ENCODE measurements at regions not wholly inside any gene's neighbourhood (a gene's known extent, or its start where the extent isn't known, plus 50 kb on each side); places are given as distances from the start of the nearest gene placed in this dataset.
"Not testable (repeated sequence)": the region's sequence is repeated elsewhere in the genome, so short reads cannot be mapped to it uniquely, and the experiment has no call there.

- DNase-seq: peak in 1 of 2 experiments; percentile 4
These were observed 587.9 kb downstream of the GBE1 start for GRCh38 chr3:81173514-81173913.

DNA sequence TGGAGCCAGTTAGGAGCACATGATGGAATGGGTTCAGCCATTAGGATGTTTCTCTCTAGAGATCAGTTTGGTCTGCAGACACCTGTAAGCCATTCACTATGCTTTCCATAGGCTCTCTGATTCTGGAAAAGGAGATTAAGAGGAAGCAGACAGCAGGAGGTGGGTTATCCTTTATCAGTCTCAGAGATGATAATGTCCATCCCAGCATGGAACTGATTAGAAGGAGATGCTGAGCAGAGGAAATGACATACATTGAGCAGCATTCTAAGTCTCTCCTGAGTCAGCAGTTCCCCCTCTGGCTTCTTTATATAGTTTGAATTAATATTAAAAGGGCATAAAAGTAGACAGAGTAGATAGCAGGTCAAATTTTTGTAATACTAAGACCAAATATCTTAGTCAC lies 591.1 kb downstream of the GBE1 start:
- no peak for DNase-seq

DNA sequence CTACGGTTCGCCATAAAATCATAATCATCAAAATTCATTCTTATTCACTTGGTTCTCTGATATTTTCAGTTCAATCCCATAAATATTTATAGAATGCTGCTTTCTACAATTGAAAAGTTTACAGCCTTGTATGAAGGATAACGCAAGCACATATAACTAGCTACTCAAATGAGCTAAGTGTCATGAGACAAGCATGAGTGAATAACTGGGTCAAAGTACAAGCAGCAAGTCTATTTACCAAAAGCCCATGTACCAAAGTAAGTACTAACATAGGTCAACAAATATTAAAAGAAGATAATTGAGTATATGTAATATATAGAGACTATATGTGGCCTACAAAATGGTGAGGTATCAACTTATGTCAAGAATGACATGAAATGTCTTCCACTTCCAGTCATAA lies 596.6 kb downstream of the GBE1 start:
- DNase-seq: no peak

DNA sequence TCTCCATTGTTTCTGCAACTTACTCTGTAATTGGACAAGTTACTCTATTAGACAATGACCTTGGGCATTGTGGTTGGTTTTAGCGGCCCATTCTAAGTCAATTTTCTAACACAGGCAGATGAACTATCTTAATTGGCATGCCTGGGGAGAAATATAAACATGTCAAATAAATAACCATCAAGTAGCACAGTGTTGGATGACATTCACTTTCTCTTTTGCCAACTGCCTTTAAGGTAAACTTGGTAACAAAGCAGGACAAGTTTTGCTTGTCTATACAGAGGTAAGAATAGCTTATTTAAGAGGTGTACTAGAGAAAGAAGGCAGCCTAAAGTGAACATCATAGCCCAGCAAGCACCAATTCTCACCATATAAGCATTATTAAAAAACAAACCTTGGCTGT lies 599.6 kb downstream of the GBE1 start:
- DNase-seq: no peak

DNA sequence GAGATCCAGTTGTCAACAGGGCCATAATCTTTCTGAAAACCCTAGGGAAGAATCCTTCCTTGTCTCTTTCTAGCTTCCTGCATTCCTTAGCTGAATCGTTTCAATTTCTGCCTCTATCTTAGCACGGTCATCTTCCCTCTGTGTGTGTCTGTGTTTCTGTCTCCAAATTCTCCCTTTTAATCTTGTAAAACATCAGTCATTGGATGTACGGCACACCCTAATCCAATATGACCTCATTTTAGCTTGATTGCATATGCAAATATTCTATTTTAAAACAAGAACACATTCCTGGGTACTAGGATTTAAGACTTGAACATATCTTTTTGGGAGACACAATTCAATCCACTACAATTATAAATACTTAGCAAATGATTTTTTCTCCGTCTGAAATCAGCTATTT lies 600.3 kb downstream of the GBE1 start:
- no peak for DNase-seq

DNA sequence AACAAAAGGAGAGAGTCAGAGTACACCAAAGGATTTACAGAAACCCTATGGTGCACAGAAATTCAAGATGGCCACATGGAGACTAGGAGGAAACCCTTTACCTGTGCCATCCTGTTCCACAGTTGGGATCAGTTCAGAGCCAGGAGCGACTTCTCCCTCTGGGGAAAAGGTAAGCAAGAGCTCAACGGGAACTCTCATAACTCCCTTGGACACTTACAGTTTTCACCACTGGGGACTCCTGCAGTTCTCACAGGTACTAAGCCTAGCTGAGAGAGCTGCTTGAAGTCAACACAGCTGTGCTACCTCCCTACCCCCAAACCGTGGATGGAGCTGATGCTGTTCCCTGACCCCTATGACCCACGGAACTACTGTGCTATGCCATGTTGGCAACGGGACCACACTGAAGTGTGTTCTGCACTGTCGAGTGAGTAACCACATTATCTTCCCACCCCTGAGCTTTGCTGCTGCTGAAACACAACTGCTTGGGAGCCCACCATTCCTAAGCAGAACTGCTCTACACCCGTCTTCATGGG lies 606.8 kb downstream of the GBE1 start:
- DNase-seq: no peak

DNA sequence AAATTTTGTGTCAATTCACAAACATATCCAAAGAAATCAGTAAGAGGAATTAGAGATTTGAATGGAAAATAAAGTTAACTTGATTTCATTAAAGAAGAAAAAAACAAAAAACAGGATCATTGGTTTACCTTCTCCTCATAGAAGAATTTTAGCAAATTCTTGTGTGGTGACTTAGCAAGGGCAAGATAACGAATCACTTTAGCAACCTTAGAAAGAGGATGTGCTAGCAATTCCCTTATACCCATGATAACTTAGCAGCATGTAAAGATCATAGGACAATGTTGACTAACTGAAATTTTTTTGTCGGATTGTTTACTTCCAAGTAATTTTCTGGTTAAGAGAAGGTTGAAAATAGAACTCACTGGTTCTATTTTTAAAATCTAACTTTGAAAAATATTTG lies 609.3 kb downstream of the GBE1 start:
- DNase-seq: no peak

GRCh38 chr3:81132995-81133394 lies 628.5 kb downstream of the GBE1 start:
- DNase-seq: no peak

DNA sequence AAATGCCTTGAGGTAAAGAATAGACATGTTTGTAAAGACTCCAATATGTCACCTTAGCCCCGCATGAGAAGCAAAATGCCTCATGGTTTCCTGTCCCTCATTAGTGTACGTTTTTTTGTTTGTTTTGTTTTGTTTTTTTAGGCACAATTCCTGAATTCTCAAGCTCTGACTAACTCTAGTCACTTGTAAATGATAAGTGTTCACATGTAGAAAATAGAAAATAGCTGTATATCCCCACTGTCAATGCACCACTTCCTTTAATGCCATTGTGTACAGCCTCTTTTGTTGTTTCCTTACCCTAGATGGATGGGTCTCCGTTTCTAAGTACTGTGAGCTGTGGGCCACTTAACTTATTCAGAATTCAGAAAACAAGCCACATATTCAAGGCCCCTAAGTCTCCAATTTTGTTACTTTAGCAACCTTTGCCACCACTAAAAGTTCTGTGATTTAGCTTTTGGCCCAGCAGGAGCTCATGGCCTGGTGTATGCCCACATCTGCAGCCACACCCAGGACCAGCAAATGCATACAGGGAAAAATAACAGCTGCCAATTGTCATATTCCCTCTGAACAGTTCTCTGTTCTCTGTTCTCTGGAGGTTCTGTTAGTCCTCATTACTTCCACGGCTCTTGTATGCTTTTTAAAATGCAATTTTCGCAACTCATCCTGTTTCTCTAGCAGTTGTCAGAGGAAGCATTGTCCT lies 655.5 kb downstream of the GBE1 start:
- DNase-seq: no peak

DNA sequence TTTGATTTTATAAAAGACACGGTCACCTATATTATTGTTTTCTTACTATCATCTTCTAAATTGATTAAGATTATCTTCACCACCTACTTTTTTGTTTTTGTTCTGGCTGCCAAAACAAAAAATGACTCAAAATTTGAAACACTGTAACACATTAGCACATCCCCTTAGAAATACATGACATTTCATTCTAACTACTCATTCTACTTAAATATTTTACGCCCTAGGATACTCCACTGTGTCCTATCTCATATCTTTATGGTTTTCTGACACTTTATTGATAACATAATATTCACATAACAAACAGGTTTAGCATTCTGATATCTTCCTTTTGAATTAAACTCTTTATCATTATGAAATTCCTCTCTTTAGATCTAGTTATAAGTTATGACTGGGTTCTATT lies 656.2 kb downstream of the GBE1 start:
- no peak for DNase-seq

GRCh38 chr3:81097889-81098288 lies 663.6 kb downstream of the GBE1 start:
- DNase-seq: no peak

- DNase-seq: no peak
These were observed 665.5 kb downstream of the GBE1 start for GRCh38 chr3:81095956-81096355.

DNA sequence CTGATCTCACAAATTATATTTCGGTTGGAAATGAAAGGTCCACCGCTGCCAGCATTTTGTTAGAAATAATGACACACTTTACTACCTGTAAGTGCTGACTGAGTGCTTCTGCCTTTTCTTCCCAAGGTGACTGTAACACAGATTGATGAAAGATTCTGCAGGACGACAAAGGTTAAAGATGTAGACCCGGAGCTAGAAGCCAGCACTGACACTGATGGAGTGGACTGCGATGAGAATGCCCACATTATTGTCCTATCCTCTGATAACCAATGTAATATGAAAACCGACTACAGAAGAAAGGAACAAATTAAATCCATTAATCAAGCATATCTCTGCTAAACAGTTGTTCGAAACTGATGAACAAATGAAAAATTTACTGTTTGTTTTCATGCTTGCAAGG lies 666.5 kb downstream of the GBE1 start:
- DNase-seq: no peak

DNA sequence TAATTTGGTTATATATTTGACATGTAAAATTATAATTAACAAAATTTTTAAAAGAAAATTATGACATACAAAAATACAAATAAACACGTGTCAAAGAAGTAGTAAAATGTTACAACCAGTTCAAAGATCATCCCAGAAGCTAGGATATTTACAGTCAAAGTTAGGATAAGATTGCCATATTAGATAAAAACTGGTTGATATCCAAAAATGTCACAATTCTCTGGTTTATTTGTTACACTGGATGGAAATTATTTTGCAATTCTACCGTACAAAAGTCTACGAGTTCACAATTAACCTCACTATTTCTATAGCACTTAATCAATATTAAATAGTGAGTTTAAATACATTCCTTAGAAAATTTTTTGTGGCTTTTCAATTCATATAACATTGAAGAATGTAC lies 673.8 kb downstream of the GBE1 start:
- no peak for DNase-seq

DNA sequence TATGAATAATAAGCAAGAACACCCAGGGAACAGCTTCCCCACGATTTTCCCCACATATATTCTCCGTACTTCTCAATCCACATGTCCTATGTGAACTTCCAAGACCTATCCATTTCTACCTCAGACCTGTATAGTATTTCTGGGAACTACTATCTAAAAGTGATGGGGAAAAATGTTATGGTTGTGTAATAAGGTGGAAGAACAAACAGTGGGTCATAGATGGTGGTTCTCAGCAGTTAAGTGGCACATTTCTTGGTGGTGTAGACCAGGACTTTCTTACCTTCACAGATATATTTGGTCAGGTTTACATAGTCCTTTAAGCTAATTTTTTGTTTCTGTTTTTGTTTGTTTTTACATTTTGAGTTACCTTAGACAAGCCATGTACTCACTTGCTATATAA lies 675.1 kb downstream of the GBE1 start:
- DNase-seq: no peak

DNA sequence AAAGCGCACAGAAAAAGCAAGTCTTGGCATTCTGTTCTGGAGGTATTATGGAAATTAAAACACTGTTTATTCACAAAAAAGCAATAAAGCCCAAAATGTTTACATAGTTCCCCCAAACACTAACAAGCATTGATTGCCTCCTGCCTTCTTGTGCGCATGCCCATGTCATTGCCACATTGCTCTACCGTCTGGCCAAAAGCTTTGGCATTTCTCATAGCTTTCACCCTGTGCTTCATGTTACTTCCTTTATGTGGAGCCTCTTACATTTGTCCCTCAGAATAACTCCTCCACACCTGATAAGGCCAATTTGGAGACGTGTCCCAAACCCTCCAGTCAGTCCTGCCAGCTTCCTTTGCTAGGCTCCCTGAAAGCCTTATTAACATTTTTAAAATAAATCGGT lies 680.8 kb downstream of the GBE1 start:
- no peak for DNase-seq

DNA sequence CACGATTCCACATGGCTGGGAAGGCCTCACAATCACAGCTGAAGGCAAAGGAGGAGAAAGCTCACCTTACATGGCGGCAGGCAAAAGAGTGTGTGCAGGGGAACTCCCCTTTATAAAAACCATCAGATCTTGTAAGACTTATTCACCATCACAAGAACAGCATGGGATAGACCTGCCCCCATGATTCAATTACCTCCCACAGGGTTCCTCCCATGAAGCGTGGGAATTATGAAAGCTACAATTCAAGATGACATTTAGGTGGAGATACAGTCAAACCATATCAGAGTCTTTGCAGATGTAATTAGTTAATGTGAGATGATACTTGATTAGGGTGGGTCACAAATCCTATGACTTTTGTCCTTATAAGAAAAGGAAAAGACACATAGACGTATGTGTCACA lies 688.9 kb downstream of the GBE1 start:
- DNase-seq: no peak

GRCh38 chr3:81068546-81068945 lies 692.9 kb downstream of the GBE1 start:
- no peak for DNase-seq

GRCh38 chr3:81063896-81064295 lies 697.5 kb downstream of the GBE1 start:
- no peak for DNase-seq

DNA sequence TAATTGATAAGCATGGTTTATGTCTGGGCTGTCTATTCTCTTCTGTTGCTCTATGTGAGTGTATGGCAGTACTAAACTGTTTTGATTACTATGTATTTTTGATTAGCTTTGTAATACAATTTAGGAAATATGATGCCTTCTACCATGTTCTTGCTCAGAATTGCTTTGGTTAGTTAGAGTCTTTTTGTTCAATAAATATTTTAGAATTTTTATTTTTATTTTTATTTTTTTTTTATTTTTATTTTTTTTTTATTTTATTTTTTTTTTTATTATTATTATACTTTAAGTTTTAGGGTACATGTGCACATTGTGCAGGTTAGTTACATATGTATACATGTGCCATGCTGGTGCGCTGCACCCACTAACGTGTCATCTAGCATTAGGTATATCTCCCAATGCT lies 710.3 kb downstream of the GBE1 start:
- not testable (repeated sequence) for DNase-seq

- no peak for DNase-seq
These were observed 713.3 kb downstream of the GBE1 start for GRCh38 chr3:81048058-81048665.

DNA sequence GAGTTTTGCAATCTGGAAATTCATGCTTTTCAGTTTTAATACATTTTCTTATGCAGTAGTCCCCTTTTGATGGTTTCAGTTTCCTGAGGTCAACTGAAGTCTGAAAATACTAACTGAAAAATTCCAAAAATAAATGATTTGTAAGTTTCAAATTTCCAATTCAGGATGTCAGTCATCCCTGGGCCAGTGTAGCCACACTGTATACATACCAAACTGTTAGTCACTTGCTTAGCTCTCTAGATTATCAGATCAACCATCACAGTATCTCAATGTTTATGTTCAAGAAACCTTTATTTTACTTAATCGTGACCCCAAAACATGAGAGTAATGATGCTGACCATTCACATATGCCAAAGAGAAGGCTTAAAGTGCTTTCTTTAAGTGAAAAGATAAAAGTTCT lies 715.5 kb downstream of the GBE1 start:
- no peak for DNase-seq

- DNase-seq: no peak
These were observed 716.2 kb downstream of the GBE1 start for GRCh38 chr3:81045246-81045645.

GRCh38 chr3:81043660-81044199 lies 717.7 kb downstream of the GBE1 start:
- DNase-seq: no peak

GRCh38 chr3:81043009-81043408 lies 718.4 kb downstream of the GBE1 start:
- no peak for DNase-seq
